ENCODE measurements at regions not wholly inside any gene's neighbourhood (a gene's known extent, or its start where the extent isn't known, plus 50 kb on each side); places are given as distances from the start of the nearest gene placed in this dataset.

DNA sequence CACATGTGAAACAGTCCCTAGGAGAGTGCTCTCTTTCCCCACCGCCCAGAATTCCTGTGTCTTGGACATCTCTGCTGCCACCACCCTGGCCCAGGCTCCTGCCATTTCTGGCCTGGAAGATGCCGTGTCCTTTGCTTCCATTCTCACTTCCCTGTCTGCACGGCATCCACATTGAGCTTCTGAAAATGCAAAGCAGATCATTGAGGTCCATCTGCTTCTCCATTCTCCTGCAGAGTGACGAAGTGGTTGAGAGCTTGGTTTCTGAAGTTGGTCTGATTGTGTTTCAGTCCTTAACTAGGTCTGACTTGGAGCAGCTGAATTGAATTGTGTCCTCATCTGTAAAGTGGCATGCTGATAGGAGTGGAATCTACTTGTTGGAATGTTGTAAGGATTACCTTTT is 98.7 kb upstream of the MGAT5 start:
- no peak for DNase-seq (ENCODE audit: low read depth in 2 of 3, low spot score in 1 of 3)

DNA sequence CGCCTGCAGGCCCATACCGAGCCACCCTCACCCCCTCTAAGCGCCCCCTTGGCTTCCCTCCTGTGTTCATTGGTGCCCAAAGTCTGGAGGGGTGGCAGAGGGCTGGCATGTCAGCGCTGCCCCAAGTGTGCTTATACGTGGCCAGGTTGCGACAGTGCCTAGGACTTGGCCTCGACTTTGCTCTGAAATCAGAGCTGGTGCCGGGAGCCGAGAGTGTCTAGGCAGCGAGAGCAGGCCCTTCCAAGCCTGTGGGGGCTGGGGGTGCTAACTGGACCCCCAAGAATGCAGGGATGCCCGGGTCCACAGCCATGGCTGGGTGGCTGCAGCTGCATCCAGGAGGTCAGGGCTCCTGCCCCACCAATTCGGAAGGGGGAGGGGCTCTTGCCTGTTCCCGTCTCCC is 95.6 kb upstream of the MGAT5 start:
- DNase-seq (ENCODE audit: low read depth in 2 of 3, low spot score in 1 of 3), result no peak

DNA sequence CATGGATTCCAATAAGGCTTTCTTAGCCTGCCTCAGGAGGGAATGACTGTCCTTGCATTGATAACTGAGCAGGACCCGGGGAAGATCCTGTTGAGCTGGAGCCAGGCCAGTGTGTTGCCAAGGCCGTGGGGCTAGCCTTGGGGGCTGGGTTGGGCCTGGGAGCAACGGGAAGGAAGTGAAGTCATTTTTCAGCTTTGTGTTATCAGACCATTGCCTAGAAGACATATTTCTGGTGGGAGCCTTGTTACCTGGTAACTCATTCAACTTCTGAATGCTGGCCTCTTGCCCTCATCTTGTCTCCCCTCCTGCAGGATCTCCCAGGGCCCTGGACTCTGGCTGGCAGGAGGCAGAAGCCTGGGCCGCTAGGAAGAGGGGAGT is 92.7 kb upstream of the MGAT5 start:
- no peak for DNase-seq (ENCODE audit: low read depth in 2 of 3, low spot score in 1 of 3)

DNA sequence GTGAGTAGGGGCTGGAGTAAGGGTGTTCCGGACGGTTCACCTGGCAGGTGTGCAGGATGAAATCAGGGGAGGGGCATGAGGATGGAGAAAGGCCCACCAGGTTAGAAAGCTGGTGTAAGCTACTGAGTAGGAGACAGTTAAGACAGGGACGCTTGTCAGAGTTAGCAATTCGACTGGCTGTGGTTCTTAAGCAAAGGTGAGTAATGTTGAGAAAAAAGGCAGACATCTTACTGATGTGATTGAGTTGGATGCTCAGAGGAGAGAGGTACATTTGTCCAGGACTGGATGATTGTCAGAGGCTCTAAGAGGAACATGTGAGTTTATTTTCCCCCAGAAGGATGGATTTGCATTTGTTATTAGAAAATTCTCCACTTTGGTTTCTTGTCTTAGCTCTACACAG is 90.5 kb upstream of the MGAT5 start:
- DNase-seq (ENCODE audit: low read depth in 2 of 3, low spot score in 1 of 3), result no peak

DNA sequence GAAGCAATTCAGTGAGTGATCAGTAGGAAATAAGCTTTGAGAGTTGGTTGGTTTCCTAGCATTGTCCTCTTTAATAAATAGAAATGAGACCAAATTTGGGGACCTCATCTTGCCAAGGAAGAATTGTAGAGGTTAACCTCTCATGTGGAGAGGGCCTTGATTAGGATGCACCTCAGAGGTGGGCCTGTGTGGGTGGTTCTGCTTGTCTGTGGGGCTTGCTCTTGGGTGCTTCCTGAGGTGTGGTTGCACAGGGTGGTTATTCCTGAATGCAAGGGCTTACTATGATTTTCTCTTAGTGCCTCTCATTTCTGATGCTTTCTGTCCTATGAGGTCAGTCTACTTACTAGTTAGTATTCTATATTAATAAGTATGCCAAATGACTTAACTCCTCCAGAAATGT is 89.6 kb upstream of the MGAT5 start:
- no peak for DNase-seq (ENCODE audit: low read depth in 2 of 3, low spot score in 1 of 3)

DNA sequence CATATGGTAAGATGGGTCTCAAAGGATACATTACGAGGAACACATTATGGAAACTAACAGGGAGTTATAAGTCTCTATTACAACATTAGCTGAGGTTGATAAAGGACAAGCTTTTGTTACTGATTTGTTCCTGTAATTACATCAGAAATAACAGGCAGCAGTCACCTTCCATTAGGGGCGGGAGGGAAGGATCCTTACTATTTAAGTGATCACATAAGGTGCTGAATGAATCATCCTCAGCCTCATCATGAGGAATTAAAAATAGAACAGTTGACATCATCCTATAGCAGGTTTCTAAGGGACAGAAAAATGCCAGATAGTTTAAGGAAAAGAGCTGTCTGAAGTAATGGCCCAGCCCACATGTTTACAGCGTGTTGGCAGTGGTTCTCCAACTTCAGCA is 86.9 kb upstream of the MGAT5 start:
- DNase-seq (ENCODE audit: low read depth in 2 of 3, low spot score in 1 of 3), result no peak

DNA sequence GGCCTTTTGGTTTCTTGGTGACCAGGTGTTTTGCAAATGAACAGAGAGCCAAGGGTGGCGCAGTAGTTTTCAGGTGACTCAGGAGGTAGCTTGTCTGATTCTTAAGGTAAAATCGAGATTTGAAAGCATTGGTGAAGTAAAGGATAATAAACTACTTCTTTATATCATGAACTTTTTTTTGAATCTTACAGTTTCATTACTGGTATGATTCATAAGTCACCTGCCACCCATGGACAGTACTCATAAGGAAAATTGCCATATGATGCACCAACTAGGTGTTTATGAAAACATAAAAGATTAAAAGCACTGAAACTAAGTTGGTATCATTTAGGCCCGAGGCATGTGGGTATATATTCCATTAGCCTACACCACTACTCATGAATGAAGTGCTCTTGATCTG is 84.1 kb upstream of the MGAT5 start:
- DNase-seq (ENCODE audit: low read depth in 2 of 3, low spot score in 1 of 3), result peak in 2 of 3 donors; percentile 8 to 13

DNA sequence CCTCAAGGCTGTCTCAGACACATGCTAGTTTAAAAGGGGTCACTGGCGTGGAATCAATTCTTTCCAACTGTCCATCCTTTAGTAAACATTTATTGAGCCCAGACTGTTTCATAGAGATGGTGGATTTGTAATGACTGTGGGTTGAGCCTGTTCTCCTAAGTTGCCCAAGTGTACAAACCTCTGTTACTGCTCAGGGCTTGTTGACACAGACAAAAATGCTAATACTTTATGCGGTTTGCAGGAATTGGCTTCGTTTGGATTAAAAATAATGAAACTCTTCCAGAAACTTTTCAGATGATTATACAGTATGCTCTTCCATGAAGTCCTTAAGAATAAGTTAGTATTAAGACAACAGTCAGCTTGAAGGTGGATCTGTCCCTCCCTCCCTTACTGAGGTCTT is 83.6 kb upstream of the MGAT5 start:
- no peak for DNase-seq (ENCODE audit: low read depth in 2 of 3, low spot score in 1 of 3)

DNA sequence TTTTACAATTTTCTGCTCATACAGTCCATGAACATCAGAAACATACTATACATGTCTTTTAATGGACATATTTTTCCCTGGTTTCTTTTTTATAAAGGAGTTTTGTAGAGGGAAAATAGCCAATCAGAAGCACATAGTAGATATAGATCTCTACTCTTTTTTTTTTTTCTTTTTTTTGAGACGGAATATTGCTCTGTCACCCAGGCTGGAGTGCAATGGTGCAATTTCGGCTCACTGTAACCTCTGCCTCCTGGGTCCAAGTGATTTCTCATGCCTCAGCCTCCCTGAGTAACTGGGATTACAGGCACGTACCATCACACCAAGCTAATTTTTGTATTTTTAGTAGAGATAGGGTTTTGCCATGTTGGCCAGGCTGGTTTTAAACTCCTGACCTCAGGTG is 83.2 kb upstream of the MGAT5 start:
- DNase-seq (ENCODE audit: low read depth in 2 of 3, low spot score in 1 of 3), result no peak

DNA sequence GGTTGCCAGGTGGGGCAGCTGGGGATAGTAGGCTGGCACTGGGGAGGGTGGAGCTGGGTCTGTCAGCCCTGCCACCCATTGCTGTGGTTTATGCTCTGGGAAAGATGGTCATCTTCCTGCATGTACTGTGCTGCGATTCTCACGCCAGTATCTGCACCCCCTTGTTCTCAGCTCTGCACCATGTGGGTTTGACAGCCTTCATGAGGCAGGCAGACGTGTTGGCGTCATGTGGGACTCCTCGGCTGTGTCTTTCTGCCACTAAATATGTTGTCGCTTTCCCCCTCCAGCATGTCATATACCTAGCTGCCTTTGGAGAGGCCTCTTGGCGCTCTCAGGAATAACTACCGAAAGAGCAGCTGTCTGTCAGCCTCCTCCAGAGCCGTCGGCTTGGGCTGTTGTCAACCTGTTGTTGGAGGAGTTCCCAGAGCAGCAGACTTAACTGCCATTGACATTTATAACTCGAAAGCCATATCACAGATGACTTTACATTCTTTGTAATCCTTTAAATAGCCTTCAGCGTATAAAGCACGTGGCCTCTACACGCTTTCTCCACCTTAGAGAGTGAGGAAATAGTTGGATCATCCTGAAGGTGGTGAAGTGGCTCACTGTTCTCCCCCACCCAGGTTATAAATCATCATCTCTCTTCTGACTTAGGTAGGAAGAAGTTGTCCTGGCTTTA is 80.4 kb upstream of the MGAT5 start:
- no peak for DNase-seq (ENCODE audit: low read depth in 2 of 3, low spot score in 1 of 3)

DNA sequence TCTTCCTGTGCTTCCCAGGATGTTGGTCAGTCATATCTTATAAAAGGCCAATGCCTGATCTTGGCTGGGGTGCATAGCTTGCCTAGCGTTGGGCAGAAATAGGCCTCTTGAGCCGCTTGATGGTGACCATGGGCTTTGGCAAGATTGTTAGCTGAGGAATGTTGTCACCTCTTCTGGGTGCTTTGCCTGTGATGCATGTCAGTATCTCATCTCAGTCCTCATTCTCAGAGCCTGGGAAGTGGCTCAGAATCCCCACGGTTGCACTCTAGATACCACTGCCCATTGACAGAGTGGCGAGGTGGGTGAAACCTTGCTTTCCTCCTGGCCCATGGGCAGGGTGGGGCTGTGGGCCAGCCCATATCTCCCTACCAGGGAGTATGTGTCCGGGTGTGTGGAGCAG is 79.2 kb upstream of the MGAT5 start:
- DNase-seq (ENCODE audit: low read depth in 2 of 3, low spot score in 1 of 3), result no peak

DNA sequence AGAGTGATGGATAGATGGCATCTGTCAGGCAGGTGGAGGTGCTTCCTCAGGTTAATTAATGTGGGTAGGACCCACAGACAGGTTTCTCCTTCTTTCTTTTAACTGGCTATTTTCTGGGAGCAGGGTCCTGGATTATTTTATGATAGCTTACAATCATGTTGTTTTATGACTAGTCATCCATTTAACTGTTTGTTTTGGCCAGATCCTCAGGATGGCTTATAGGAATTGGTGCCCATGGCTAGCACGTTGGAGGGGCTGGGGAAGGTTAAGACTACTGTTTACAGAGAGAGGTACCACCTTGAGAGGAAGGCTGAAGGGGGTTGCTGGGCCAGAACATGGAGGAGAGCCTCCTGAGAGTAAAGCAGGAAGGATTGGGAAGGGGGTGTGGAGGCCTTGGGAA is 78.0 kb upstream of the MGAT5 start:
- no peak for DNase-seq (ENCODE audit: low read depth in 2 of 3, low spot score in 1 of 3)

DNA sequence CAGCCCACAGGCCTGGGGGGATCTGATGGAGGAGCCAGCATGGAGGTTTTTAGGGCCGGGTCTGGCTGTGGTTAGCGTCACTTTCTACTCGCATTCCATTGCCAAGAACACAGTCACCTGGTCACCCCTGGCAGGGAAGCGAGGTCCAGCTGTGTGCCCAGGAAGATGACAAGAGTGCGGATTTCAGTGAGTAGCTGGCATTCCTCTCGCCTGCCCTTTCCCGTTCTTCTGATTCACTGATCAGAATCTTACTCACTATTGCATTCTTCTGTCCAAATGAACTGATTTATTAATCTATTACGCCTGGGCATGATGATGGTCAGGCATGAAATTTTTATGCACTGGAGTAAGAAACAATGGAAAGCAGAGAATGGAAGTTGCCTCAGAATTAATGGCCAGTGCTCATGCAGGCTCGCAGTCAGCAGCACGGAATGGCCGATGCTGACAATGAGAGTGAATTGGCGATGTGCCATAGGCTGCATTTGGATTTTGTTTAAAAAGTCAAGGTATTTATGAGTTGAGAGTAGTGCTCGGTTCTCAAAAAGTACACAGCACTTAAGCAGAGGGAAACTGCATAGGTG is 76.4 kb upstream of the MGAT5 start:
- no peak for DNase-seq (ENCODE audit: low read depth in 2 of 3, low spot score in 1 of 3)

DNA sequence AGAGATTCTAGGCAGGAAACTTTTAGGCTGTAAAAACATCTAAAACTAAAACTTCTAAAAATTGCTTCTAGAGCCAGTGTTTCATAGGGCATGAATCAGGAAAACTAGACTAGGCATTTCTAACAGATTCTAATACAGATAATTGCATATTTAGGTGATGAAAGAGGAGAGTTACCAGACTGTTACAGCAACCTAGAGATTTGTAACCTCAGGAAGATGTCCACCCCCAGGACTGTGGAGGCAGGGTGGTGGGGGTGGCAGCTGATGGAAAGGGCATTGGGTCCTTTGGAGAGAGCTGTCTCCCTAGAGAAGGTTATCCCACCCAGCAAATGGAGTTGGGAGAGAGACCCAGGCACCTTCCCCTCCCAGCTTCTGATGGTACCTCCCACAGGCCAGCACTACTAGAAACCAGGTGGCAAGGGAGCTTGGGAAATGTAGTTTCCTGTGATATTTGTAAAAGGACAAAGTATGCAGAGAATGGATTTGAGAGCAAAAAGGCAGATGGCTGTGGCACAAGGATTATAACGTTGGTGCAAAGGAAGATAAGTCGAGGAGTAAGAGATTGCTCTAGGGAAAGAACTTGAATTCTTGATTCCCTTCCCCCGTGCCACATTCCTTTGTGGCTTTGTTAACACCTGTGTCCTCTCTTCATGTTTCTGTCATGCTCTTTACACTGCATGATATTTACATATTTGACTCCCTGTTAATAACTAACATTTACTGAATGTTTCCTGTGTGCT is 75.6 kb upstream of the MGAT5 start:
- DNase-seq (ENCODE audit: low read depth in 2 of 3, low spot score in 1 of 3), result no peak

DNA sequence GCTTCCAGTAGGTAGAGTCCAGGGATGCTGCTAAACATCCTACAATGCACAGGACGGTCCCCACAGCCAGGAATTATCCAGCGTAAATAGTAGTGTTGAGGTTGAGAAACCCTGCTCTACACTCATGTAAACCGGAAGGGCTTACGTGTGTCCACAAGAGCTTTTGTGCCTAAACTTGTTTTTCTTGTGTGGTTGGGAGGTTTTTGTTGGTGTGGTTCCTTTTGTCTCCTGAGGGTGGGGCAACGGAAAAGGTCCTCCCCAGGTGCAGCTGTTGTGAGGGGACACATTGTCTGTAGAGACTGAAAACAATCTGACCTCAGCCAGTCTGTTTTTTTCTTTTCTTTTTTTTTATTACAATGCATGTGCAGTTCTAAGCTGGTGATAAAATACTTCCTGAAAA is 72.7 kb upstream of the MGAT5 start:
- DNase-seq (ENCODE audit: low read depth in 2 of 3, low spot score in 1 of 3), result no peak

DNA sequence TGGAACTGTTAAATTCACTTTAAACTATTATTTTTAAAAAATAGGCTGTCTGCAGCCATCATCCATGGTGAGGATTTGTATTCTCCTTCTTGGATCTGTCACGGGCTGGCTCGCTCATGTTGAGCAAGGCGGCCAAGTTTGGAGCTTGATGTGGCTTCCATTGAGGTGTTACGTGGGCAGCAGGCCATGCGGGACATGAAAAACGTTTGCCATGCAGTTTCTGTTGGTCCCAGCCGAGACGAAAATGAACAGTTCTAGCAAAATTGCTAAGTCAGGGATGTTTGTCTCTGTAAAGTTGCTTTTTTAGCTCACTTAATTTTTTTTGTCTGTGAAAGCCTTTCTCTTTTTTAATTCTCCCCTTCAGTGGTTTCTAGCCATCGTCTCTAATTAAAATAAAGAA is 70.2 kb upstream of the MGAT5 start:
- no peak for DNase-seq (ENCODE audit: low read depth in 2 of 3, low spot score in 1 of 3)

DNA sequence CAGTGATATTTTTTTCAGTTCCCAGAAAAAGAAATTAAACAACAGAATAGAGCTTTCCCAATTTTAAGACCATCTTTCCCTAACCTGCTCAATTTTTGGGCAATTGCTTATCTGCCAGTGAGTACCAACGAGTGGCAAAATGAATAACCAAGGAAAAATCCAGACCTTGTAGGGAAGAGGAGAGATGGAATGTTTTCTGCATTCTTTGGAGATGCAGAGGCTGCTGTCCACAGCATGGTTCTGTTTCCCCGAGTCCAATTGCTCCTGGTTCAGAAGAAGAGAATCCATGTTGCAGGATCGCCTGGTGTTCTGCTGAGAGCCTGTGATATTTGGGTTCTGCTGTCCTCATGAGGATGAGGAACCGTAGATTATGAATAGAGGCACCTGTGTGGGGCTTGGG is 68.2 kb upstream of the MGAT5 start:
- DNase-seq (ENCODE audit: low read depth in 2 of 3, low spot score in 1 of 3), result no peak

DNA sequence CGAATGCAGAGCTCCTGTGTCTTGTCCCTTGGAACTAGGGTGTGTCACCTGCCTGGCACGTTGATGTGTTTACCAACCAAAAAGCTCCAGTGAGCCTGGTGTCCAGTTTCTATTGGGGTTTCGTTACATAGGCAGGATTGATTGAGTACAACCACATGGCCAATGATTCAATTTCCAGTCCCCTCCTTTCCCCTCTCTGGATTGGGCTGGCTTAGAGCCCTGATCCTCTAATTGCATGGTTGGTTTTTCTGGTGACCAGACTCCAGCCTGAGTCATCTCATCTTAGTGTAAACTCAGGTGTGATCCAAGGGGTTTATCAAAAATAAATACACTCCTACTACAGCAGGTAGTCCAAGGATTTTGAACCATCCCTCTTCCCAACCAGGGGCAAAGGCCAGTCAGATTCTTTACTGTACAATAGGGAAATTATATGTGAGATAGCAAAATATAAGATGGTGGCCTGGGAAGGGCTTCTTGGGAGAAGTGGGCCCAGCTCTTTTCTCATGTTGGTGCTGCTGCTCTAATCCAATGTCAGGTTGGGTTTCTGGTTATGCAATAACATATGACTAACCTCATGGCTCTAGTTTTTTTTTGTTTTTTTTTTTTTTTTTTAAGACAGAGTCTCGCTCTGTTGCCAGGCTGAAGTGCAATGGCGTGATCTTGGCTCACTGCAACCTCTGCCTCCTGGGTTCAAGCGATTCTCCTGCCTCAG is 64.7 kb upstream of the MGAT5 start:
- no peak for DNase-seq (ENCODE audit: low read depth in 2 of 3, low spot score in 1 of 3)

DNA sequence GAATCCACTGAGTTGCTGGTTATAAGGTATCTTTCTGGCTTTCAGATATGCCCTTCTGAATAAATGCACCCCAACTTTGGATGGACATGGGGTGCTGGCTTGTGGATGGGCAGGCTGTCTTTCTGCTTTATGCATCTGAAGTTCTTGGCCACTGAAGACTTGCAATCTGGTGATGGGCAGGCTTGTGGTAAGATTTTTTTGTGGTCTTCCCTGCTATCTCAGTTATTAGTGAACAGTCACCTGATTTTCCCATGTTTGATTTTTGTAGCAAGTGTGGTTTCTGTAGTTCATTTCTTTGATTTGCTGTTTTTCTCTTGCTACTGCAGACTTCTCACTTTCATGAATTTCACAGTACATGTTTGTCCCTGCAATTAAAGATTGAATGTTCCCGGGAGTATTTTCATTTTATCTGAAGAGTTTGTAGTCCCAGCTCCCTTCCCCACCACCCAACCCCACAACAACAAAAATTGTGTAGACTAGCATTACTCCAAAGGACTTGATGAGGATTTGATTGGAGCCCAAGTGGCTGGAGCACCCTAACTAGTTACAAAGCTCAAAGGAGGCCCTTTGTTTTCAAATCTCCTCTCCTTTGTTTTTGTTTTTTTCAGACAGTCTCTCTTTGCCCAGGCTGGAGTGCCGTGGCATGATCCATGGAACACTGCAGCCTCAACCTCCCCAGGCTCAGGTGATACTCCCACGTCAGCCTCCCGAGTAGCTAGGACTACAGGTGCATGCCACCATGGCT is 63.6 kb upstream of the MGAT5 start:
- DNase-seq (ENCODE audit: low read depth in 2 of 3, low spot score in 1 of 3), result no peak

DNA sequence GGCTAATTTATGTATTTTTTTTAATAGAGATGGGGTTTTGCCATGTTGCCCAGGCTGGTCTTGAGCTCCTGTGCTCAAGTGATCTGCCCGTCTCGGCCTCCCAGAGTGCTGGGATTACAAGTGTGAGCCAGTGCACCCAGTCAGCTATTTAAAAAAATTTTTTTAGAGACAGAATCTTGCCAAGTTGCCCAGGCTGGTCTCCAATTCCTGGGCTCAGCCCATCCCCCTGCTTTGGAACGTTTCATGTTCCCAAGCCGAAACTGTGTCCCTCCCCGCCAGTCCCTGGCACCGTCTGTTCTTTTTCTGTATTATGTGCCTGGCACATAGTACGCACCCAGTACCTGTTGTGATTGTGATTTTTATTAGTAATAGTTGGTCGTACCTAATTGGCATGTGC is 63.1 kb upstream of the MGAT5 start:
- DNase-seq (ENCODE audit: low read depth in 2 of 3, low spot score in 1 of 3), result no peak

DNA sequence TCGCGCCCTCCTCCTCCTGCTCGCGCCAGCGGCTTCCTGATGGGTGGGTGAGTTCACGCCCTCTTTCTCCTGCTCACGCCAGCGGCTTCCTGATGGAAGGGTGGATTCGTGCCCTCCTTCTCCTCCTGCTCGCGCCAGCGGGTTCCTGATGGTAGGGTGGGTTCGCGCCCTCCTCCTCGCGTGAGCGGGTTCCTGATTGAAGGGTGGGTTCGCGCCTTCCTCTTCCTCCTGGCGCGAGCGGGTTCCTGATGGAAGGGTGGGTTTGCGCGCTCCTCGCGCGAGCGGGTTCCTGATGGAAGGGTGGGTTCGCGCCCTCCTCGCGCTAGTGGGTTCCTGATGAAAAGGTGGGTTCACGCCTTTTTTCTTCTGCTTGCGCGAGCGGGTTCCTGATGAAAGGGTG is 62.0 kb upstream of the MGAT5 start:
- DNase-seq (ENCODE audit: low read depth in 2 of 3, low spot score in 1 of 3), result no peak

DNA sequence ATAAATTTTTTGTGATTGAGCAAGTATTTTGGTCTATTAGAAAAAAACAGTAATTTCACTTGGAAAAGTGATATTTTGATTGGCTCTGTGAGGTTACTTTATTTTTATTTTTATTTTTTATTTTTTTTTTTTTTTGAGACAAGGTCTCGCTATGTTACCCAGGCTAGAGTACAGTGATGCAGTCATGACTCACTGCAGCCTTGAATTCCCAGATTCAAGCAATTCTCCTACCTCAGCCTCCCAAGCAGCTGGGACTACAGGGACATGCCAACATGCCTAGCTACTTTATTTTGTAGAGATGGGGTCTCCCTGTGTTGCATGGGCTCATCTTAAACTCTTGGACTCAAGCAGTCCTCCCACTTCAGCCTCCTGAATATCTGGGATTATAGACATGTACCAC is 60.9 kb upstream of the MGAT5 start:
- DNase-seq (ENCODE audit: low read depth in 2 of 3, low spot score in 1 of 3), result no peak
